Activated CD8-positive, alpha-beta T cell treated with anti-CD3 and anti-CD28 coated beads for 36 hours (primary cell): ENCODE measurements at regions not wholly inside any gene's neighbourhood (a gene's known extent, or its start where the extent isn't known, plus 50 kb on each side); places are given as distances from the start of the nearest gene placed in this dataset.

Experiments used
- ATAC-seq: fragments of 200-7000 bp; cut with Tn5 transposase; one replicate; pipeline ENCODE4 v1.10.0; 2021; ENCODE audit warnings: mild to moderate bottlenecking, moderate library complexity
- CTCF ChIA-PET: fragments of 350-600 bp; sonication (Branson Sonifier 250); formaldehyde crosslinking; loops from one replicate; lab custom pipeline; 2021; ENCODE audit warnings: antibody characterized with exemption; lab: Charles Lee
- POLR2A ChIA-PET: fragments of 350-600 bp; sonication (Branson Sonifier 250); formaldehyde crosslinking; loops from one replicate; lab custom pipeline; 2021; ENCODE audit warnings: antibody characterized with exemption; lab: Charles Lee
- DNase-seq: peaks from one replicate; pipeline ENCODE4 v3.0.0-alpha.2; 2020
- H3K27ac Mint-ChIP-seq: one replicate; pipeline ENCODE4 v1.8.0; 2021; ENCODE audit warnings: mild to moderate bottlenecking, mixed read lengths
- H3K27me3 Mint-ChIP-seq: one replicate; pipeline ENCODE4 v1.8.0; 2021; ENCODE audit warnings: mixed read lengths
- H3K36me3 Mint-ChIP-seq: one replicate; pipeline ENCODE4 v1.8.0; 2021; ENCODE audit warnings: low read depth, mixed read lengths
- H3K4me1 Mint-ChIP-seq: one replicate; pipeline ENCODE4 v1.8.0; 2021; ENCODE audit warnings: low read depth, mixed read lengths
- H3K4me3 Mint-ChIP-seq: one replicate; pipeline ENCODE4 v1.8.0; 2021; ENCODE audit warnings: mild to moderate bottlenecking, moderate library complexity, mixed read lengths
- H3K9me3 Mint-ChIP-seq: one replicate; pipeline ENCODE4 v1.8.0; 2021; ENCODE audit warnings: mixed read lengths
- intact Hi-C: fragments of 100-400 bp; cut with micrococcal nuclease; formaldehyde crosslinking; loops from one replicate; pipeline ENCODE4 v1.10.0; 2022
- TF ChIP-seq, protein P1 (sequence below): fragments of 200-600 bp; IDR thresholded peaks from one replicate; pipeline ENCODE4 v1.8.0; 2022; ENCODE audit warnings: antibody characterized with exemption, mild to moderate bottlenecking

DNA sequence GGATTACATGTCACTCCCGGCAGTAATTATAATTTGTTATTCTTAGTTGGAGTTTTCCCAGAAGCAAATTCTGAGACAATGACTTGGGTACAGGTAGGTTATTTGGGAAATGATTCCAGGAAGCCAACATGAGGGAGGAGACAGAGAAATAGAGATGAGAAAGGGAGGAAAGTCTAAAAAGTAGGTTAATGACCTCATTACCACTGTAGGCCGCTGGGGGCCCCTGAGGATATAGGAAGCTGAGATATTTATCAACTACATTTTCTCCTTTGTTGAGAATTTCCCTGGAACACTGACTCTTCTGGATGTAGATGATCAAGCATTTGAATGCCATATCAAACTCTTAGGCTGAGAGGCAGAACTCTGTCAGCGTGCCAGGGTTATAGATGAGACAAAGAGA lies 284.3 kb downstream of the ICOS start:
- DNase-seq (no peak), ATAC-seq (no peak)
- TF ChIP-seq, protein P1, sequence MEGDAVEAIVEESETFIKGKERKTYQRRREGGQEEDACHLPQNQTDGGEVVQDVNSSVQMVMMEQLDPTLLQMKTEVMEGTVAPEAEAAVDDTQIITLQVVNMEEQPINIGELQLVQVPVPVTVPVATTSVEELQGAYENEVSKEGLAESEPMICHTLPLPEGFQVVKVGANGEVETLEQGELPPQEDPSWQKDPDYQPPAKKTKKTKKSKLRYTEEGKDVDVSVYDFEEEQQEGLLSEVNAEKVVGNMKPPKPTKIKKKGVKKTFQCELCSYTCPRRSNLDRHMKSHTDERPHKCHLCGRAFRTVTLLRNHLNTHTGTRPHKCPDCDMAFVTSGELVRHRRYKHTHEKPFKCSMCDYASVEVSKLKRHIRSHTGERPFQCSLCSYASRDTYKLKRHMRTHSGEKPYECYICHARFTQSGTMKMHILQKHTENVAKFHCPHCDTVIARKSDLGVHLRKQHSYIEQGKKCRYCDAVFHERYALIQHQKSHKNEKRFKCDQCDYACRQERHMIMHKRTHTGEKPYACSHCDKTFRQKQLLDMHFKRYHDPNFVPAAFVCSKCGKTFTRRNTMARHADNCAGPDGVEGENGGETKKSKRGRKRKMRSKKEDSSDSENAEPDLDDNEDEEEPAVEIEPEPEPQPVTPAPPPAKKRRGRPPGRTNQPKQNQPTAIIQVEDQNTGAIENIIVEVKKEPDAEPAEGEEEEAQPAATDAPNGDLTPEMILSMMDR = no peak
- no peak overlapping the region for H3K4me3 Mint-ChIP-seq
- H3K27me3 Mint-ChIP-seq = peaks cover 2% of the 10 kb centered on the region
- CTCF ChIA-PET = no interaction called here
- no peak overlapping the region for H3K27ac Mint-ChIP-seq
- intact Hi-C loops = no loop called here
- H3K9me3 Mint-ChIP-seq = no peaks in the 10 kb centered on the region
- H3K4me1 Mint-ChIP-seq = no peaks in the 10 kb centered on the region
- POLR2A ChIA-PET = no interaction called here
- no peaks in the 10 kb centered on the region for H3K36me3 Mint-ChIP-seq

DNA sequence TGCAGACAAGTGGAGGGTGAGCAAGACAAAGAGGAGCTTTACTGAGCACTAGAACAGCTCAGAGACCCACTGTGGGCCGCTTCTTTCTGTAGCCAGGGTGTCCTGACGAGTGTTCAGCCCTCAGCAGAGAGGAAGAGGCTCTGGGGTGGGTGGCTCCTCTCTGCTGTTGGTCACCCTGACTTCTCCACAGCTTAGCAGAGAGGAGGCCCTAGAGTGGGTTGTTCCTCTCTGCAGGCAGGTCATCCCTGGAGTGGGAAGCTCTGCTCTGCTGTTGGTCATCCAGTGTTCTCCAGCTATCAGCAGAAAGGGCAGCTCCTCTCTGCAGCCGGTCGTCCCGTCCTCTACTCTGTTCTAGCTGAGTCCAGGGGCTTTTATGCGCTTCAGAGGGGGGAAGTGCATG lies 286.5 kb downstream of the ICOS start:
- ATAC-seq = no peak
- intact Hi-C loops = no loop called here
- Mint-ChIP-seq H3K9me3 (no peaks in the 10 kb centered on the region), H3K27ac (no peak overlapping the region), H3K36me3 (no peaks in the 10 kb centered on the region), H3K4me3 (no peak overlapping the region), H3K27me3 (peaks cover 6% of the 10 kb centered on the region), H3K4me1 (no peaks in the 10 kb centered on the region)
- ChIA-PET POLR2A (interaction anchor here (0.6 kb wide), 1 partner anchor 159 kb away, joined by 3 read pairs; no protein-coding TSS in a partner anchor), CTCF (interaction anchor here (0.7 to 1.4 kb wide), 5 partner anchors 11 to 77 kb away, joined by 3 to 4 read pairs (median 4); no protein-coding TSS in a partner anchor)
- DNase-seq = no peak
- TF ChIP-seq, protein P1 = no peak

DNA sequence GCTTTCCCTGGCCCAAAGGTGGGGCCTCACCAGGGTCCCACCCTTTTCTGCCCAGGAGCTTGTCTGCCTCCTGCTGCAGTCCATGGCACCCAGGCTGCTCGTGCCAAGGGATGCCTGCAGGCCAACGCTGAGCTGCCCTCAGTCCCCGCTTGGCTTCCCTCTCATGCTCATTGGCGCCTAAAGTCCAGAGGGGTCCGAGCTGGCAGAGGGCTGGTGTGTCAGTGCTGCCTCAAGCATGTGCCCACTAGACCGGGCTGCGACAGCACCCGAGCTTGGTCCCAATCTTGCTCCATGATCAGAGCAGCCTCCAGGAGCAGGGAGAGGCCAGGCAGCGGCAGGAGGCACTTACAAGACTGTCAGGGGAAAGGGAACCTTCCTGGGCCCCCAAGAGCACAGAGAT lies 287.0 kb downstream of the ICOS start:
- no peaks in the 10 kb centered on the region for H3K36me3 Mint-ChIP-seq
- CTCF ChIA-PET = interaction anchor here (0.7 to 1.4 kb wide), 4 partner anchors 11 to 46 kb away, joined by 3 to 4 read pairs (median 4); no protein-coding TSS in a partner anchor
- DNase-seq (no peak), ATAC-seq (no peak)
- peaks cover 6% of the 10 kb centered on the region for H3K27me3 Mint-ChIP-seq
- POLR2A ChIA-PET = no interaction called here
- TF ChIP-seq, protein P1 = no peak
- H3K4me1 Mint-ChIP-seq = no peaks in the 10 kb centered on the region
- H3K9me3 Mint-ChIP-seq = no peaks in the 10 kb centered on the region
- no peak overlapping the region for H3K4me3 Mint-ChIP-seq
- no peak overlapping the region for H3K27ac Mint-ChIP-seq
- intact Hi-C loops = no loop called here

DNA sequence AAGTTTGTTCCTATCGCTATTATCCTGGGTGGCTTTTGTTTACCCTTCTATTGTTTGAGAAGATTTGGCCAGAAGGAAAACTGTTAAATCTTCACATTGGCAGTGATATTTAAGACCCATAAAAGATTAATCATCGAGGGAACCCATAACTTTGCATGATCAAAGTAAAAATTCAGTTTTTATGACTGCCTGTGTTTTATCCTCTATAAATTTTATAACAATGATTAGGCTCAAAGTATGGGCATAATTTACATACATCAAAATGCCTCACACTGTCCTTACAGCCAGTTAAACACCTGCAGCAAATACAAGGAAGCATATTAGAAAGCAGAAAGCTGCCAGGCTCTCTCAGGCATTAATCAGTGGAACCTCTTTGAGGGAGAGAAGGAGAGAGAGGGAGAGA lies 289.1 kb downstream of the ICOS start:
- Mint-ChIP-seq H3K27me3 (peaks cover 11% of the 10 kb centered on the region), H3K36me3 (no peaks in the 10 kb centered on the region), H3K27ac (no peak overlapping the region), H3K9me3 (no peaks in the 10 kb centered on the region), H3K4me1 (no peaks in the 10 kb centered on the region), H3K4me3 (no peak overlapping the region)
- POLR2A ChIA-PET = no interaction called here
- CTCF ChIA-PET = interaction anchor here (0.9 kb wide), 1 partner anchor 33 kb away, joined by 4 read pairs; no protein-coding TSS in a partner anchor
- TF ChIP-seq, protein P1 = no peak
- intact Hi-C loops = no loop called here
- DNase-seq (no peak), ATAC-seq (no peak)

DNA sequence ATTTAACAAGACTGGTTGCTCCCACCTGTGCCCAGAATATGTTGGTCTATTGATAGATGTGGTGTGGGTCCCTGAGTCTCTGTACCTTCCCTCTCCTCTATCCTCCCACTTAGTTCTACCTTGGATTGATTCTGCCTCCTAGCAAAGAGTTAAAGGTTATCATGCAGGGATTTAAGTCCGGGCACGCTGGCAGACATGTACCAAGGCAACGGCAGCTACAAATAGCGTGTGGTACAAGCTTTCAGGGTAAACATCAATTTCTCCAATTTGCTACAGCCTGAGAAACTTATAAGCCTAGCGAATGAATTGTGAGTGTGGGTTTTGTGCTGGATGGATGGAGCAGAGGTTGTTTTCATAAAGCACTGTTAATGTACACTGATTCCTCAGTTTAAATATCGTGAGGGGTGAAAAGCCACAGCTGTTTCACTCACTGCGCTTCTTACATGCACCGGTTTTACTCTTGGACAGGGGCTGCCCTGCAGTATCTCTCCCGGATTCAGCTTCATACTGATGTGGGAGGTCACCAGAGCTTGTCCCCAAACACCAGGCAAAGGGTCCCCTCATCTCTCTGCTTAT lies 289.8 kb downstream of the ICOS start:
- H3K4me1 Mint-ChIP-seq = no peaks in the 10 kb centered on the region
- intact Hi-C loops = no loop called here
- H3K9me3 Mint-ChIP-seq = no peaks in the 10 kb centered on the region
- no peak for ATAC-seq
- ChIA-PET POLR2A (no interaction called here), CTCF (no interaction called here)
- H3K27ac Mint-ChIP-seq = no peak overlapping the region
- DNase-seq = no peak
- TF ChIP-seq, protein P1 = no peak
- H3K36me3 Mint-ChIP-seq = no peaks in the 10 kb centered on the region
- peaks cover 11% of the 10 kb centered on the region for H3K27me3 Mint-ChIP-seq
- H3K4me3 Mint-ChIP-seq = no peak overlapping the region
